ENCODE measurements at regions not wholly inside any gene's neighbourhood (a gene's known extent, or its start where the extent isn't known, plus 50 kb on each side); places are given as distances from the start of the nearest gene placed in this dataset.

DNA sequence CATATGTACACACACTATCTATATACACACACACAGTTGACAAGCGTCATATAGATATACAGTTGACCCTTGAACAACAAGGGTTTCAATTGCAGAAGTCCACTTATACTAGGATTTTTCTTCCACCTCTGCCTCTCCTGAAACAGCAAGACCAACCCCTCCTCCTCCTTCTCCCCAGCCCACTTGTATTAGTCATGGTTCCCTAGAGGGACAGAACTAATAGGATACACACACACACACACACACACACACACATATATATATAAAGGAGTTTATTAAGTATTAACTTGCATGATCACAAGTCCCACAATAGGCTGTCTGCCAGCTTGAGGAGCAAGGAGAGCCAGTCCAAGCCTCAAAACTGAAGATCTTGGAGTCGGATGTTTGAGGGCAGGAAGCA lies 92.9 kb downstream of the DHCR7 start:
- TF ChIP-seq EZH2 (IDR thresholded peaks at IDR 0.05; ENCODE audit: borderline replicate concordance, low read depth, low read length, poor library complexity, severe bottlenecking) = no peak
- TF ChIP-seq, protein P1, sequence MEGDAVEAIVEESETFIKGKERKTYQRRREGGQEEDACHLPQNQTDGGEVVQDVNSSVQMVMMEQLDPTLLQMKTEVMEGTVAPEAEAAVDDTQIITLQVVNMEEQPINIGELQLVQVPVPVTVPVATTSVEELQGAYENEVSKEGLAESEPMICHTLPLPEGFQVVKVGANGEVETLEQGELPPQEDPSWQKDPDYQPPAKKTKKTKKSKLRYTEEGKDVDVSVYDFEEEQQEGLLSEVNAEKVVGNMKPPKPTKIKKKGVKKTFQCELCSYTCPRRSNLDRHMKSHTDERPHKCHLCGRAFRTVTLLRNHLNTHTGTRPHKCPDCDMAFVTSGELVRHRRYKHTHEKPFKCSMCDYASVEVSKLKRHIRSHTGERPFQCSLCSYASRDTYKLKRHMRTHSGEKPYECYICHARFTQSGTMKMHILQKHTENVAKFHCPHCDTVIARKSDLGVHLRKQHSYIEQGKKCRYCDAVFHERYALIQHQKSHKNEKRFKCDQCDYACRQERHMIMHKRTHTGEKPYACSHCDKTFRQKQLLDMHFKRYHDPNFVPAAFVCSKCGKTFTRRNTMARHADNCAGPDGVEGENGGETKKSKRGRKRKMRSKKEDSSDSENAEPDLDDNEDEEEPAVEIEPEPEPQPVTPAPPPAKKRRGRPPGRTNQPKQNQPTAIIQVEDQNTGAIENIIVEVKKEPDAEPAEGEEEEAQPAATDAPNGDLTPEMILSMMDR (conservative IDR thresholded peaks at IDR 0.05; ENCODE audit: low read depth, low read length) = no peak
- DNase-seq (ENCODE audit: low spot score) = peak; percentile 16
- Histone ChIP-seq H3K9me3 (ENCODE audit: low read depth, low read length, poor library complexity, severe bottlenecking) (no peaks in the 10 kb centered on the region), H3K27me3 (replicated peaks; ENCODE audit: insufficient read depth, low read depth, low read length, poor library complexity) (no peaks in the 10 kb centered on the region), H3K4me3 (ENCODE audit: low read depth, low read length, poor library complexity, severe bottlenecking) (no peak overlapping the region), H3K4me1 (ENCODE audit: insufficient read depth, low read length, poor library complexity, severe bottlenecking) (no peaks in the 10 kb centered on the region), H3K27ac (ENCODE audit: low read depth, low read length, poor library complexity, severe bottlenecking) (no peak overlapping the region), H3K36me3 (ENCODE audit: insufficient read depth, low read length, poor library complexity, severe bottlenecking) (no peaks in the 10 kb centered on the region)
- no TSS peak for BruUV-seq (replicated peaks)
- intact Hi-C loops (cut with micrococcal nuclease; ENCODE audit: unreplicated experiment) = no loop called here
- ChIA-PET POLR2A (ENCODE audit: low non-redundant PET) (no interaction called here), CTCF (no interaction called here)

DNA sequence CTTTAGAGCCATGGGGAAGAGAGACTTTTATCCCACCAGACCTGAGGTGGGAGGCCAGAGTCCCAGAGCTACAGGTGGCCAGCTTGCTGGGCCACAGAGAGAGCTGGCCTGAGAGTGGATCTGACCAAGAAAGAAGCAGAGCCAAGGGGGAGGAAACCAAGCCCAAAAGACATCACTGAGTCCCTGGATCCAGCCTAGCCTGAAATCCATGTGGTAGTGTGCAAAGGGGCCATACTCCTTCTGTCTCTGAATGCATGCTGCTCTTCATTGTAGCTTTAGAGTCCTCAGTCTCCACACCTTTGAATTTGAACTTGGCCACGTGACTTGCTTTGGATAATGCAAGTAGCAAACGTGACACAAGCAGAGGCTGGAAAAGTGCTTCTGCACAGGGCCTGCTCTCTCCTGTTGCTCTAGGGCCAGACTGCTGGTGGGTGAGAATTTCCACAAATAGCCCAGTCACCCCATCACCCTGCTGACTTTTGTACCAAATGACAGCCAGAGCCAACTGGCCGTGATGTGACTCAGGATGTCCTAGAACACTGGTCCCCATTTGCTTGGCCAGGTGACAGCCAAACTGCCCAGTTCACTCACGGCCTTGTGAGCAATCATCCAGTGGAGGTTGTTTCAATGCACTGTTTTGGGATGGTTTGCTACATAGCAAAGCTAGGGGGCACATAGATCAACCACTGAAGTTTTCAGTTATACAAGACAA lies 93.6 kb downstream of the DHCR7 start:
- no TSS peak for BruUV-seq (replicated peaks)
- H3K27me3 ChIP-seq (replicated peaks; ENCODE audit: insufficient read depth, low read depth, low read length, poor library complexity) = no peaks in the 10 kb centered on the region
- no peaks in the 10 kb centered on the region for H3K4me1 ChIP-seq (ENCODE audit: insufficient read depth, low read length, poor library complexity, severe bottlenecking)
- no peaks in the 10 kb centered on the region for H3K36me3 ChIP-seq (ENCODE audit: insufficient read depth, low read length, poor library complexity, severe bottlenecking)
- no peak for TF ChIP-seq EZH2 (IDR thresholded peaks at IDR 0.05; ENCODE audit: borderline replicate concordance, low read depth, low read length, poor library complexity, severe bottlenecking)
- TF ChIP-seq, protein P1 (conservative IDR thresholded peaks at IDR 0.05; ENCODE audit: low read depth, low read length) = no peak
- intact Hi-C loops (cut with micrococcal nuclease; ENCODE audit: unreplicated experiment) = no loop called here
- no peaks in the 10 kb centered on the region for H3K9me3 ChIP-seq (ENCODE audit: low read depth, low read length, poor library complexity, severe bottlenecking)
- no peak overlapping the region for H3K27ac ChIP-seq (ENCODE audit: low read depth, low read length, poor library complexity, severe bottlenecking)
- ChIA-PET CTCF (no interaction called here), POLR2A (ENCODE audit: low non-redundant PET) (no interaction called here)
- DNase-seq (ENCODE audit: low spot score) = no peak
- no peak overlapping the region for H3K4me3 ChIP-seq (ENCODE audit: low read depth, low read length, poor library complexity, severe bottlenecking)

DNA sequence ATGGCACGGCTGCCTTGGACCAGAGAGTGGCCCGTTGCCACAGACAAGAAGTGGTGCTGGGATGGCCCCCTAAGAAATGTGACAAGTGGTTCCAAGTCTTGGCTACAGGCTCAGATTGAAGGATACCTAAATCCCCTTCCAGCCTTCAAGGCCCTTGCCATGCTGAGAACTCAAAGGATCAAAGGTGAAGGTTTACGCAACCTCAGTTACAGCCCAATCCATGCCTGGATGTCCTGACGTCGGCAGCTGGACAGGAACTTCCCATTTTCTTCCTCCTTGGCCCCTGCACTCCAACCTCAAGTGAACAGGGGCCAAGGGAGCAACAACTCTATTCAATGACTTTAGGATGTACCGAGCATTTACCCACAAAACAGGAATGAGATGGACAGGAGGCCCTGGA lies 95.4 kb downstream of the DHCR7 start:
- H3K27ac ChIP-seq (ENCODE audit: low read depth, low read length, poor library complexity, severe bottlenecking) = no peak overlapping the region
- intact Hi-C loops (cut with micrococcal nuclease; ENCODE audit: unreplicated experiment) = no loop called here
- no peak for DNase-seq (ENCODE audit: low spot score)
- CTCF ChIA-PET = no interaction called here
- H3K4me3 ChIP-seq (ENCODE audit: low read depth, low read length, poor library complexity, severe bottlenecking) = no peak overlapping the region
- TF ChIP-seq EZH2 (IDR thresholded peaks at IDR 0.05; ENCODE audit: borderline replicate concordance, low read depth, low read length, poor library complexity, severe bottlenecking) = no peak
- TF ChIP-seq, protein P1 (conservative IDR thresholded peaks at IDR 0.05; ENCODE audit: low read depth, low read length) = no peak
- no peaks in the 10 kb centered on the region for H3K9me3 ChIP-seq (ENCODE audit: low read depth, low read length, poor library complexity, severe bottlenecking)
- peaks cover 4% of the 10 kb centered on the region for H3K27me3 ChIP-seq (replicated peaks; ENCODE audit: insufficient read depth, low read depth, low read length, poor library complexity)
- no peaks in the 10 kb centered on the region for H3K4me1 ChIP-seq (ENCODE audit: insufficient read depth, low read length, poor library complexity, severe bottlenecking)
- H3K36me3 ChIP-seq (ENCODE audit: insufficient read depth, low read length, poor library complexity, severe bottlenecking) = no peaks in the 10 kb centered on the region
- POLR2A ChIA-PET (ENCODE audit: low non-redundant PET) = no interaction called here
- no TSS peak for BruUV-seq (replicated peaks)

All from A673 (cell line).